ENCODE measurements at regions not wholly inside any gene's neighbourhood (a gene's known extent, or its start where the extent isn't known, plus 50 kb on each side); places are given as distances from the start of the nearest gene placed in this dataset.

- TF ChIP-seq ZNF671 (CRISPR knock-in tag; IDR thresholded peaks at IDR 0.05) (no peak), ZNF317 (CRISPR knock-in tag; IDR thresholded peaks at IDR 0.05; ENCODE audit: borderline replicate concordance, low read depth) (no peak), TCF7 (CRISPR knock-in tag; IDR thresholded peaks at IDR 0.05; ENCODE audit: low read depth) (no peak), MYBL2 (CRISPR knock-in tag; IDR thresholded peaks at IDR 0.05) (no peak), USF2 (CRISPR knock-in tag; IDR thresholded peaks at IDR 0.05) (no peak), ZNF396 (CRISPR knock-in tag; IDR thresholded peaks at IDR 0.05; ENCODE audit: borderline replicate concordance) (no peak), CTCF (IDR thresholded peaks at IDR 0.05) (no peak), JAZF1 (CRISPR knock-in tag; IDR thresholded peaks at IDR 0.05) (no peak), GRHL2 (CRISPR knock-in tag; IDR thresholded peaks at IDR 0.05; ENCODE audit: insufficient replicate concordance, severe bottlenecking) (no peak), GTF2I (CRISPR knock-in tag; conservative IDR thresholded peaks at IDR 0.05) (no peak), ELF4 (CRISPR knock-in tag; IDR thresholded peaks at IDR 0.05; ENCODE audit: low read depth) (no peak), NR1H2 (CRISPR knock-in tag; IDR thresholded peaks at IDR 0.05) (no peak)
- TF ChIP-seq, protein P1, sequence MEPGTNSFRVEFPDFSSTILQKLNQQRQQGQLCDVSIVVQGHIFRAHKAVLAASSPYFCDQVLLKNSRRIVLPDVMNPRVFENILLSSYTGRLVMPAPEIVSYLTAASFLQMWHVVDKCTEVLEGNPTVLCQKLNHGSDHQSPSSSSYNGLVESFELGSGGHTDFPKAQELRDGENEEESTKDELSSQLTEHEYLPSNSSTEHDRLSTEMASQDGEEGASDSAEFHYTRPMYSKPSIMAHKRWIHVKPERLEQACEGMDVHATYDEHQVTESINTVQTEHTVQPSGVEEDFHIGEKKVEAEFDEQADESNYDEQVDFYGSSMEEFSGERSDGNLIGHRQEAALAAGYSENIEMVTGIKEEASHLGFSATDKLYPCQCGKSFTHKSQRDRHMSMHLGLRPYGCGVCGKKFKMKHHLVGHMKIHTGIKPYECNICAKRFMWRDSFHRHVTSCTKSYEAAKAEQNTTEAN (CRISPR knock-in tag; IDR thresholded peaks at IDR 0.05) = no peak
- TF ChIP-seq, protein P2, sequence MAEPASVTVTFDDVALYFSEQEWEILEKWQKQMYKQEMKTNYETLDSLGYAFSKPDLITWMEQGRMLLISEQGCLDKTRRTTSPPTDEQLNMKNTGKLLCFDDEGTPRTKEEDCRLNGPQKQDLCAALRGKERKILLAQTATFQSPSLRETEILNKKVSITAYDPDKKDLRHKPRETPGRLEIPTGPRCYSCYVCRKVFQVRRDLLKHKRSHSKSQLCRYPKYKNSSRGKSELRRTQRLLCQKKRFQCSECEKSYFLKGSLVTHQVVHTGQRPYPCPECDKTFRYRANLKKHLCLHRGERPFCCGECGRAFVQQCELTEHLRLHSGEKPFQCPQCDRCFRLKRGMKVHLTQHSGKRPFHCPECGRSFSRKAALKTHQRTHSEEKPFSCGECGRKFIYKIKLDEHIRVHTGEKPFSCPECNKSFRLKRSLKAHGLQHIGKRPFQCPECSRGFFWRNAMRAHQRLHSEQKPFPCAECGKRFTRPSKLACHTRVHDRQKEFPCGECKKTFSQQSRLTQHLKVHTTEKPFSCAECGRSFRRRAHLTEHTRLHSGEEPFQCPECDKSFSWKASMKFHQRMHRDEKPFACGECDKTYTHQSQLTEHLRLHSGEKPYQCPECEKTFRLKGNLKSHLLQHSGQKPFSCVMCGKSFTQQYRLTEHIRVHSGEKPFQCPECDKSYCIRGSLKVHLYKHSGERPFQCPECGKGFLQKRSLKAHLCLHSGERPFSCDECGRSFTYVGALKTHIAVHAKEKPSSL (CRISPR knock-in tag; conservative IDR thresholded peaks at IDR 0.05) = no peak
- TF ChIP-seq, protein P3, sequence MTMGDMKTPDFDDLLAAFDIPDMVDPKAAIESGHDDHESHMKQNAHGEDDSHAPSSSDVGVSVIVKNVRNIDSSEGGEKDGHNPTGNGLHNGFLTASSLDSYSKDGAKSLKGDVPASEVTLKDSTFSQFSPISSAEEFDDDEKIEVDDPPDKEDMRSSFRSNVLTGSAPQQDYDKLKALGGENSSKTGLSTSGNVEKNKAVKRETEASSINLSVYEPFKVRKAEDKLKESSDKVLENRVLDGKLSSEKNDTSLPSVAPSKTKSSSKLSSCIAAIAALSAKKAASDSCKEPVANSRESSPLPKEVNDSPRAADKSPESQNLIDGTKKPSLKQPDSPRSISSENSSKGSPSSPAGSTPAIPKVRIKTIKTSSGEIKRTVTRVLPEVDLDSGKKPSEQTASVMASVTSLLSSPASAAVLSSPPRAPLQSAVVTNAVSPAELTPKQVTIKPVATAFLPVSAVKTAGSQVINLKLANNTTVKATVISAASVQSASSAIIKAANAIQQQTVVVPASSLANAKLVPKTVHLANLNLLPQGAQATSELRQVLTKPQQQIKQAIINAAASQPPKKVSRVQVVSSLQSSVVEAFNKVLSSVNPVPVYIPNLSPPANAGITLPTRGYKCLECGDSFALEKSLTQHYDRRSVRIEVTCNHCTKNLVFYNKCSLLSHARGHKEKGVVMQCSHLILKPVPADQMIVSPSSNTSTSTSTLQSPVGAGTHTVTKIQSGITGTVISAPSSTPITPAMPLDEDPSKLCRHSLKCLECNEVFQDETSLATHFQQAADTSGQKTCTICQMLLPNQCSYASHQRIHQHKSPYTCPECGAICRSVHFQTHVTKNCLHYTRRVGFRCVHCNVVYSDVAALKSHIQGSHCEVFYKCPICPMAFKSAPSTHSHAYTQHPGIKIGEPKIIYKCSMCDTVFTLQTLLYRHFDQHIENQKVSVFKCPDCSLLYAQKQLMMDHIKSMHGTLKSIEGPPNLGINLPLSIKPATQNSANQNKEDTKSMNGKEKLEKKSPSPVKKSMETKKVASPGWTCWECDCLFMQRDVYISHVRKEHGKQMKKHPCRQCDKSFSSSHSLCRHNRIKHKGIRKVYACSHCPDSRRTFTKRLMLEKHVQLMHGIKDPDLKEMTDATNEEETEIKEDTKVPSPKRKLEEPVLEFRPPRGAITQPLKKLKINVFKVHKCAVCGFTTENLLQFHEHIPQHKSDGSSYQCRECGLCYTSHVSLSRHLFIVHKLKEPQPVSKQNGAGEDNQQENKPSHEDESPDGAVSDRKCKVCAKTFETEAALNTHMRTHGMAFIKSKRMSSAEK (CRISPR knock-in tag; IDR thresholded peaks at IDR 0.05; ENCODE audit: borderline replicate concordance) = no peak
- TF ChIP-seq, protein P4, sequence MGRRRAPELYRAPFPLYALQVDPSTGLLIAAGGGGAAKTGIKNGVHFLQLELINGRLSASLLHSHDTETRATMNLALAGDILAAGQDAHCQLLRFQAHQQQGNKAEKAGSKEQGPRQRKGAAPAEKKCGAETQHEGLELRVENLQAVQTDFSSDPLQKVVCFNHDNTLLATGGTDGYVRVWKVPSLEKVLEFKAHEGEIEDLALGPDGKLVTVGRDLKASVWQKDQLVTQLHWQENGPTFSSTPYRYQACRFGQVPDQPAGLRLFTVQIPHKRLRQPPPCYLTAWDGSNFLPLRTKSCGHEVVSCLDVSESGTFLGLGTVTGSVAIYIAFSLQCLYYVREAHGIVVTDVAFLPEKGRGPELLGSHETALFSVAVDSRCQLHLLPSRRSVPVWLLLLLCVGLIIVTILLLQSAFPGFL (CRISPR knock-in tag; IDR thresholded peaks at IDR 0.05; ENCODE audit: borderline replicate concordance) = no peak
- DNase-seq (ENCODE audit: low spot score) (no peak), ATAC-seq (no peak)
- H3K4me1 Mint-ChIP-seq = no peaks in the 10 kb centered on the region
- ChIA-PET CTCF (no interaction called here), POLR2A (no interaction called here)
- peaks cover 23% of the 10 kb centered on the region for H3K9me3 Mint-ChIP-seq
- no peaks in the 10 kb centered on the region for H3K36me3 Mint-ChIP-seq
- no peak overlapping the region for H3K27ac Mint-ChIP-seq
- H3K4me3 Mint-ChIP-seq = no peak overlapping the region
- H3K27me3 Mint-ChIP-seq (ENCODE audit: low read depth) = no peaks in the 10 kb centered on the region
These were observed 615.5 kb downstream of the PCDH17 start for GRCh38 chr13:58247080-58247479.

Data from WTC11 (cell line).